GM19397 (cell line): ENCODE measurements at regions not wholly inside any gene's neighbourhood (a gene's known extent, or its start where the extent isn't known, plus 50 kb on each side); places are given as distances from the start of the nearest gene placed in this dataset.

Source experiments
- ATAC-seq: cut with Tn5 transposase; IDR thresholded peaks from one replicate; pipeline ENCODE4 v1.9.1; 2021; ENCODE audit warnings: mild to moderate bottlenecking, moderate library complexity; ENCODE audit not compliant: unreplicated experiment

GRCh38 chr13:87872813-87873212 lies 201.6 kb downstream of the SLITRK5 start:
- ATAC-seq = no peak

- no peak for ATAC-seq
These were observed 206.3 kb downstream of the SLITRK5 start for GRCh38 chr13:87877477-87877876.

DNA sequence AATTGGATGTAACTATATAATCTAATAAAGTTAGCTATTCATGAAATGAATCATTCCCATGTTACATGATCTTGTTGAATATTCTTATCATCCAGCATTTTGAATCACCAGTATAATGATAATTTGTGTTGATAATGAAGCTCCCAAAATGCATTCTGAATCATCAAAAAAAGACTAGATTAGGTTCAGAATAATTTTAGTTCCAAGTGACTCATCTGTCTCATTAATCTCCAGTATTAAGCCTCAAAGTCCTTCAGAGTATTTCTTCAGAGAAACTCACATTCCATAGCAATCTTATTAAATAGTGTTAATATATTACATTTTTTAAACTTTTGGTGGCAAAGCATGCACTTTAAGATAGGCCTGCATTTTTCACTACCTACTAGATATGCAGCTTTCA lies 207.5 kb downstream of the SLITRK5 start:
- ATAC-seq = no peak

- no peak for ATAC-seq
These were observed 213.7 kb downstream of the SLITRK5 start for GRCh38 chr13:87884884-87885283.

DNA sequence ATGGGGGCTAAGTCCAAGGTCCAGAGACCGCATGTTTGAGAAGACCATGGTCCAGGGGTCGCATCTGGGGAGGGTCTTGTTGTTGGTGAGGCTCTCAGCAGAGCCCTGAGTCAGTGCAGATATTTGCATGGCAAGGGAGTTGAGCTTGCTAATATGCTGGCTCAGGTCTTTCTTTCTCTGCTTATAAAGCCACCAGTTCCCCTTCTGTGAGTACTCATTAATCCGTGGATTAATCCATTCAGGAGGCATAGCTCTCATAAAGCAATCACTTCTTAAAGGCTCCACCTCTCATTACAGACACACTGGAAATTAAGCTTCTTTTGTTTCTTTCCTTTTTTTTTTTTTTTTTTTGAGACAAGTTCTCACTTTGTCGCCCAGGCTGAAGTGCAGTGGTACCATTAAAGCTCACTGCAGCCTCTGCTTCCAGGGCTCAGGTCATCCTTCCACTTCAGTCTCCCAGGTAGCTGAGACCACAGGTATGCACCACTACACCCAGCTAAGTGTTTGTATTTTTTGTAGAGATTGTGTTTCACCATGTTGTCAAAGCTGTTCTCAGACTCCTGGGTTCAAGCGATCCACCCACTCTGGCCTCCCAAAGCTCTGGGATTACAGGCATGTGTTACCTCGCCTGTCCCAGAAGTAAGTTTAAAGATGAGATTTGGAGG lies 216.4 kb downstream of the SLITRK5 start:
- no peak for ATAC-seq

DNA sequence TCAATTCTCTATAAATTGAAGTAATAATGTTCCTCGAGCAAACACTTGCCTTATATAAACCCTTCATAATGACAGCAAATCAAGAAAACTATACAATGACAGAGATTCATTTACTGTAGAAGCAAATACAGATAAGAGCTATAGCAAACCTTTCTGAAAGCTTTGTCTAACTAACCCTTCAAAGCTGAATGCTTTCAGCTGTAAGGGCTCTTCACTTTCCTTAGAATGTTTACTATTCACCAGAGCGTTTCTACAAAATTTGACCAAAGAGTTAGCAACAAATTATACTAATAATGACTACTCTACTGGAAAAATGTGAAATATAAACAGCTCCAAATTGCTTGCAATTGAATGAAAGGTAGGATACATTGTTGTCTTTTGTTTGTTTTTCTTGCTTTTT lies 218.1 kb downstream of the SLITRK5 start:
- no peak for ATAC-seq

GRCh38 chr13:87893186-87893585 lies 222.0 kb downstream of the SLITRK5 start:
- no peak for ATAC-seq

GRCh38 chr13:87894059-87894458 lies 222.9 kb downstream of the SLITRK5 start:
- ATAC-seq = no peak

GRCh38 chr13:87903553-87903952 lies 232.4 kb downstream of the SLITRK5 start:
- no peak for ATAC-seq

- ATAC-seq = no peak
These were observed 235.2 kb downstream of the SLITRK5 start for GRCh38 chr13:87906411-87906810.

- ATAC-seq = no peak
These were observed 236.0 kb downstream of the SLITRK5 start for GRCh38 chr13:87907202-87907601.

- no peak for ATAC-seq
These were observed 248.8 kb downstream of the SLITRK5 start for GRCh38 chr13:87919956-87920355.

GRCh38 chr13:87923753-87924152 lies 252.6 kb downstream of the SLITRK5 start:
- no peak for ATAC-seq

DNA sequence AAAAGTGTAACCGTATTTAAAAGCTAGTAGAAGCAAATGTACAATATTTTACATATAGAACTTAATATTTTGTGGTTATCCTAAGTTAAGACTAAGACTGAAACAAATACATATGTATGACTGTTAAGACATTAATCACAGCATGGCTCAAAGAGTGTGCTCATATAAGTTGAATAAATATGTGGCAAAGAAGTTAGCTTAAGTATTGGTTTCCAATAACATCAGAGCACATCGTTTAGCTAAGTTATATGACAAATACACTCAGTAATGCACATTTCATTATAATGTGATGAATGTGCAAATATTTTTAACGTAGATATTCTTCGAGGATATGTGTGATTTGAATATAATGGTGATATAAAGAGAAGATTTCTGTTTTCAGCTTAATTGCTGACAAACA lies 253.8 kb downstream of the SLITRK5 start:
- no peak for ATAC-seq

DNA sequence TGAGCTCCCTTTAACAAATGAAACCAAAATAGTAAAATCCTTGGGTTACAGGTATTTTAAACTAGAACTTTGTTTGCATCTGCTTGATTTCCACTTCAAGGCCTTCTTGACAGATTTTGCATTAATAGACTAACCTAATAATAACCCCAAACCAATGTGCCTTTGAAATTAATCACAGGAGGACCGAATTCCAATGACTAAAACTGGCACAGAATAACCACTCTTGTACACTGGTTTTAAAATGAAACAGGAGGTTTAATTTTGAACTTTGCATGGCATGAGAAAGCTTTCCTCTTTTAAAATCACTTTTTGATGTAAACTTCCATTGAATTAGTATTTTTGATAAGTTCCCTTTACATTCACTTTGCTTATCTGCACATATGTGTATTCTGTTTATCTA lies 269.6 kb downstream of the SLITRK5 start:
- ATAC-seq = no peak

- no peak for ATAC-seq
These were observed 270.1 kb downstream of the SLITRK5 start for GRCh38 chr13:87941226-87941625.

GRCh38 chr13:87942205-87942604 lies 271.0 kb downstream of the SLITRK5 start:
- ATAC-seq = no peak

- no peak for ATAC-seq
These were observed 272.9 kb downstream of the SLITRK5 start for GRCh38 chr13:87944038-87944437.

GRCh38 chr13:87952377-87952776 lies 281.2 kb downstream of the SLITRK5 start:
- no peak for ATAC-seq

DNA sequence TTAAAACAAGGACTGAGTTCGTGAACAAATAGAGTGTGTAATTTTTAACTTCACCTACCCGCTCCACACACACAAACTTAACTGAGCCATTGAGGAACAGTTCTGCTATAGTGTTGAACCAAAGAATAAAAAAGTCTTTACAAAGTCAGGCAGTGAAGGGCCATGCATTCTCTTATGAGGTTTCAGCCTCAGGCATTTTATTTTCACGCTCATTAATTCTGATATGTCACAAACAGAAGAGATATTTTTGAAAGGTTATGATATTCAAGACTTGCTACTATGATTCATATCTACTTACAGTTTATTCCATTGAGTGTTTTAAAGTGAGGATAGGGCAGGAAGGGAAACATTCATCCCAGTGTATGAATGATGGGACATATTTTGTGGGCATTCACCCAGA lies 282.2 kb downstream of the SLITRK5 start:
- ATAC-seq = no peak

- ATAC-seq = no peak
These were observed 282.9 kb downstream of the SLITRK5 start for GRCh38 chr13:87954091-87954490.

GRCh38 chr13:87961546-87961945 lies 290.4 kb downstream of the SLITRK5 start:
- ATAC-seq = no peak

DNA sequence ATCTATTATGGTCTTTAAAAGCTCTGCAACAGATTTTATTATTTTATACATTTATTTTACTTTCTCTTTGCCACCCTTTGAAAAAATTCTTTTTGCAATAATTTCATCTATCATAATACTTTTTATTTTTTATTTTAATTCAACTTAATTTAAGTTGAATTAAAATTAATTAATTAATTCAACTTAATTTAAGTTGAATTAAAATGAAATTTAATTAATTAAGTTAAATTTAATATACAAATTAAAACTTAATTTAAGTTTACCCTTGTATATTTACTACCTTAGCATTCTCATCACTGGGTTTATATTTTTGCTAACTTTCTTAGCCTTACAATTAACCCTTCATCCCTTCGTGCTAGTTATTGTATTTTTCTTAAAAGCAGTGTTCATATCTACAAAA lies 301.4 kb downstream of the SLITRK5 start:
- no peak for ATAC-seq
